Progenitor cell of endocrine pancreas (in vitro differentiated cells): ENCODE measurements at regions not wholly inside any gene's neighbourhood (a gene's known extent, or its start where the extent isn't known, plus 50 kb on each side); places are given as distances from the start of the nearest gene placed in this dataset.

Source experiments
- DNase-seq: peaks from one replicate; pipeline ENCODE4 v3.0.0; 2021; ENCODE audit warnings: low spot score; ENCODE audit not compliant: unreplicated experiment
- H3K27ac Mint-ChIP-seq: 2 replicates; pipeline ENCODE4 v1.8.0; 2021; ENCODE audit warnings: mild to moderate bottlenecking, moderate library complexity, mixed read lengths
- H3K27me3 Mint-ChIP-seq: 2 replicates; pipeline ENCODE4 v1.8.0; 2021; ENCODE audit warnings: mixed read lengths
- H3K36me3 Mint-ChIP-seq: 2 replicates; pipeline ENCODE4 v1.8.0; 2022; ENCODE audit warnings: mixed read lengths; ENCODE audit not compliant: insufficient read depth
- H3K4me1 Mint-ChIP-seq: 2 replicates; pipeline ENCODE4 v1.8.0; 2021; ENCODE audit warnings: low read depth, mixed read lengths
- H3K4me3 Mint-ChIP-seq: 2 replicates; pipeline ENCODE4 v1.8.0; 2021; ENCODE audit warnings: low read depth, mild to moderate bottlenecking, moderate library complexity, mixed read lengths
- H3K9me3 Mint-ChIP-seq: 2 replicates; pipeline ENCODE4 v1.8.0; 2021; ENCODE audit warnings: low read depth, mixed read lengths
- CTCF ChIP-seq: fragments of 200-600 bp; sonication (generic); IDR thresholded peaks from one replicate; pipeline ENCODE4 v1.5.0; 2021; ENCODE audit warnings: antibody characterized with exemption, mild to moderate bottlenecking; ENCODE audit not compliant: unreplicated experiment

- Mint-ChIP-seq H3K27me3 (no peaks in the 10 kb centered on the region), H3K27ac (peak overlapping the region; percentile 70), H3K36me3 (no peaks in the 10 kb centered on the region), H3K4me1 (peaks cover 42% of the 10 kb centered on the region), H3K9me3 (peaks cover 4% of the 10 kb centered on the region), H3K4me3 (no peak overlapping the region)
- no peak for DNase-seq
- TF ChIP-seq CTCF = no peak
Observed at GRCh38 chr16:26189536-26189935, 497.8 kb downstream of the HS3ST4 start.

- no peak for DNase-seq
- Mint-ChIP-seq H3K9me3 (peaks cover 4% of the 10 kb centered on the region), H3K27me3 (peaks cover 12% of the 10 kb centered on the region), H3K4me1 (peaks cover 31% of the 10 kb centered on the region), H3K36me3 (no peaks in the 10 kb centered on the region), H3K4me3 (no peak overlapping the region), H3K27ac (no peak overlapping the region)
- no peak for TF ChIP-seq CTCF
Observed at GRCh38 chr16:26194526-26194925, 502.8 kb downstream of the HS3ST4 start.

GRCh38 chr16:26195225-26195624 is 503.5 kb downstream of the HS3ST4 start:
- Mint-ChIP-seq H3K27me3 (peaks cover 12% of the 10 kb centered on the region), H3K4me1 (peaks cover 25% of the 10 kb centered on the region), H3K9me3 (peaks cover 4% of the 10 kb centered on the region), H3K27ac (no peak overlapping the region), H3K36me3 (no peaks in the 10 kb centered on the region), H3K4me3 (no peak overlapping the region)
- no peak for DNase-seq
- no peak for TF ChIP-seq CTCF

- Mint-ChIP-seq H3K27ac (no peak overlapping the region), H3K4me1 (peaks cover 15% of the 10 kb centered on the region), H3K4me3 (no peak overlapping the region), H3K27me3 (peaks cover 12% of the 10 kb centered on the region), H3K36me3 (no peaks in the 10 kb centered on the region), H3K9me3 (peaks cover 4% of the 10 kb centered on the region)
- TF ChIP-seq CTCF = no peak
- no peak for DNase-seq
Observed at GRCh38 chr16:26196310-26196709, 504.6 kb downstream of the HS3ST4 start.

GRCh38 chr16:26196802-26197201 is 505.0 kb downstream of the HS3ST4 start:
- H3K27me3 Mint-ChIP-seq = peaks cover 12% of the 10 kb centered on the region
- TF ChIP-seq CTCF = no peak
- H3K27ac Mint-ChIP-seq = no peak overlapping the region
- H3K36me3 Mint-ChIP-seq = no peaks in the 10 kb centered on the region
- no peak overlapping the region for H3K4me3 Mint-ChIP-seq
- peaks cover 4% of the 10 kb centered on the region for H3K9me3 Mint-ChIP-seq
- no peak for DNase-seq
- H3K4me1 Mint-ChIP-seq = peaks cover 15% of the 10 kb centered on the region
